ENCODE measurements at regions not wholly inside any gene's neighbourhood (a gene's known extent, or its start where the extent isn't known, plus 50 kb on each side); places are given as distances from the start of the nearest gene placed in this dataset.

GRCh38 chr3:166201476-166201875, 364.3 kb upstream of the BCHE start (continued):
- TF ChIP-seq RXRA (IDR thresholded peaks at IDR 0.05; ENCODE audit: borderline replicate concordance, low read depth), result no peak

GRCh38 chr3:166199491-166199890, 362.3 kb upstream of the BCHE start:
- POLR2A ChIA-PET, result no interaction called here
- Histone ChIP-seq H3K9me2 (no peaks in the 10 kb centered on the region), H3K4me1 (ENCODE audit: control insufficient read depth in 1 of 2, insufficient read depth in 2 of 2, low read depth in 1 of 2, low read length in 1 of 2) (no peaks in the 10 kb centered on the region), H3F3A (replicated peaks; ENCODE audit: insufficient read depth) (no peaks in the 10 kb centered on the region), H4K20me1 (ENCODE audit: insufficient read depth) (no peaks in the 10 kb centered on the region), H2AFZ (ENCODE audit: low read depth) (no peak overlapping the region), H3K4me3 (ENCODE audit: low read depth in 2 of 2, low read length in 1 of 2) (no peak overlapping the region), H3K4me2 (no peak overlapping the region), H3K9me3 (no peaks in the 10 kb centered on the region), H3K36me3 (replicated peaks in 1 of 2; ENCODE audit: control insufficient read depth in 1 of 2, insufficient read depth in 2 of 2, low read length in 1 of 2) (no peaks in the 10 kb centered on the region), H3K27ac (ENCODE audit: low read depth in 2 of 2, low read length in 1 of 2) (no peak overlapping the region), H3K27me3 (ENCODE audit: insufficient read depth) (no peaks in the 10 kb centered on the region), H3K79me2 (ENCODE audit: insufficient read depth) (no peaks in the 10 kb centered on the region), H3K9ac (no peak overlapping the region)
- DNase-seq, result no peak
- TF ChIP-seq FOXM1 (IDR thresholded peaks at IDR 0.05; ENCODE audit: low read depth), result no peak
- TF ChIP-seq FOXJ3 (CRISPR knock-in tag; IDR thresholded peaks at IDR 0.05), result no peak
- TF ChIP-seq FOSL2 (IDR thresholded peaks at IDR 0.05; ENCODE audit: borderline replicate concordance, low read depth), result no peak
- TF ChIP-seq USF1 (IDR thresholded peaks at IDR 0.05; ENCODE audit: borderline replicate concordance, low read depth), result no peak
- no peak for TF ChIP-seq CTCF (IDR thresholded peaks at IDR 0.05)
- TF ChIP-seq NRF1 (IDR thresholded peaks at IDR 0.05; ENCODE audit: low read depth, low read length), result no peak
- no peak for TF ChIP-seq PBX3 (IDR thresholded peaks at IDR 0.05)
- TF ChIP-seq RFX5 (IDR thresholded peaks at IDR 0.05; ENCODE audit: low read length), result no peak
- no peak for TF ChIP-seq MAX (IDR thresholded peaks at IDR 0.05; ENCODE audit: low read depth)
- TF ChIP-seq RXRA (IDR thresholded peaks at IDR 0.05; ENCODE audit: borderline replicate concordance, low read depth), result no peak
- no peak for TF ChIP-seq POLR2AphosphoS5 (IDR thresholded peaks at IDR 0.05; ENCODE audit: low read depth, low read length)
- TF ChIP-seq ELF1 (IDR thresholded peaks at IDR 0.05), result no peak
- TF ChIP-seq GABPA (IDR thresholded peaks at IDR 0.05; ENCODE audit: low read depth), result no peak
- TF ChIP-seq RCOR1 (IDR thresholded peaks at IDR 0.05; ENCODE audit: low read length), result no peak
- TF ChIP-seq NFIC (IDR thresholded peaks at IDR 0.05; ENCODE audit: borderline replicate concordance), result no peak
- no peak for TF ChIP-seq JUND (IDR thresholded peaks at IDR 0.05)
- no peak for TF ChIP-seq USF2 (IDR thresholded peaks at IDR 0.05; ENCODE audit: borderline replicate concordance, low read depth, low read length)
- no peak for TF ChIP-seq IRF3 (IDR thresholded peaks at IDR 0.05; ENCODE audit: low read depth, low read length)
- no peak for TF ChIP-seq SIN3A (IDR thresholded peaks at IDR 0.05; ENCODE audit: borderline replicate concordance, low read depth, low read length)
- TF ChIP-seq RAD21 (IDR thresholded peaks at IDR 0.05; ENCODE audit: low read length), result no peak
- CTCF ChIA-PET, result no interaction called here
